ENCODE measurements at regions not wholly inside any gene's neighbourhood (a gene's known extent, or its start where the extent isn't known, plus 50 kb on each side); places are given as distances from the start of the nearest gene placed in this dataset.
"Not testable (repeated sequence)": the region's sequence is repeated elsewhere in the genome, so short reads cannot be mapped to it uniquely, and the experiment has no call there.

DNA sequence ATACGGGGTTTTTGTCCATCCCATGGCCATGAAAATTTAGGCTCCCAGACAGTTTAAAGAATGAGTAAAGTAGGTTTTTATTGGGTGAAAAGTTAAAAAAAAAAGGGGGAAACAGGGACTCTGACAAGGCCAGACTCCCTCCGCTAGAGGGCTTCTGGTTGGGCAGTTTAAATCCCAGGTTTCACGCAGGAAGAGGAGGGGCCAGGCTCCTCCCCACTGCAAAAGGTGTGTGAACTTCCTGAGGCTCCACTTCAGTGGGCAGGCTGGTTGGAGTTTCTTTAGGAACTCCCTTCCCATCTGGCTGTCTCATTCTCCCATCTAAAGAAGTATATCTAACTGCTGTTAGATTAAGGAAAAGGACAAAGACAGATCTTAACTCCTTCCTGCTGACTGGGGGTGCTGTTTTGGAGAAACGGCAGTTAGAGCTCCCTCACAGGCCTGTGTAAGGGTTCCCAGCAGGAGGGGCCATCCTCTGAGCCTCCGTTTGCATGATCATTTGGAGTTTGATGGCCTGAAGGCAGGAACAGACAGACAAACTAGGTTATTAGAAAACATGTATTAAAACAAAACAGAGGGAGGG, 1160.7 kb downstream of the CNTNAP5 start:
- POLR2A ChIA-PET = no interaction called here
- CTCF ChIA-PET = no interaction called here

GRCh38 chr2:125207431-125207830, 1182.3 kb downstream of the CNTNAP5 start:
- POLR2A ChIA-PET = no interaction called here

DNA sequence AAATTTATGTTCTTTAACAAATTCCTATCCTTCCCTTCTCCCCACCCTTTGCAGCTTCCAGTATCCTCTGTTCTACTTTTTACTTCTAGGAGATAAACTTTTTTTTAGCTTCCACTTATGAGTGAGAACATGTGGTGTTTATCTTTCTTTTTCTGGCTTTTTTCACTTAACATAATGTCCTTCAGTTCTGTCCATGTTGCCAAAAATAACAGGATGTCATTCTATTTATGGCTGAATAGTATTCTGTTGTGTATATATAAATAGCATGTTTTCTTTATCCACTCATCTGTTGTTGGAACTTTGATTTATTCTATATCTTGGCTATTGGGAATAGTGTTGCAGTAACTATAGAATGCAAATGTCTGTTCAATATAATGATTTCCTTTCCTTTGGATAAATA, 1191.2 kb downstream of the CNTNAP5 start:
- ChIA-PET CTCF (no interaction called here), POLR2A (no interaction called here)

More at GRCh38 chr2:125207431-125207830, 1182.3 kb downstream of the CNTNAP5 start:
- CTCF ChIA-PET = no interaction called here

DNA sequence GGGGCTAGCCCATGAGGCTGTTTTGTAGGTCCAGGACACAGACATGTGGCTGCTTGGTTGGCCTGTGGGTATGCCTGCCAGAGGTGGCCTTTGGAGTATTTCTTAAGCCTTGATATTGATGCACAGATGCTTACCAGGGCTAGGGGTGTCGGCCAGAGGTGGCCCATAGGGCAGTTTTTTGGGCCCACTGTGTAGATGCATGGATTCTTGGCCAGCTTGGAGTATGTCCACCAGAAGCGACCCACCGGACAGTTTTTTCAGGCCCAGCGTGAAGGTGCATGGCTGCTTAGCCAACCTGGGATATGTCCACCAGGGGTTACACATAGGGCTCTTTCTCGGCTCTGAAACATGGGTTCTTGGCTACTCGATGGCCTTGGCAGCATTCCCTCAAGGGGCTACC, 1199.1 kb downstream of the CNTNAP5 start:
- ChIA-PET POLR2A (no interaction called here), CTCF (no interaction called here)

DNA sequence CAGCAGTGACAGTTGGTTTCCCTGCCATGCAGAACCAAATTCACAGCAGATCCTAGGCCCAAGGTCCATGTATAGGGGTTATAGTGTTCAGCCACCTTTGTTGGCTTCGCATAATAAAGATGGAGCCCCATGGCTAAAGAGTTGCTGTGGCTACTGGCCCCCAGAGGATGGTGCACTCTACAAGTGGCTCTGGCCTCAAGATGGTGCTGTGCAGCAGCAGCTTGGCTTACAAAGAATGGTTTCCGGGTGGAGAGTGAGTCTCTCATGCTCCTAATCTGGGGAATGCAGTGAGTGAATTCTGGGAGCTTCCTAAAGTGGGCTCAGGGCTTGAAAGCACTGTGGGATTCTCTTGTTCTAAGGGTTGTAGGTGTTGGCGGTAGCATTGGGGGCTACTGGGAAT, 1199.7 kb downstream of the CNTNAP5 start:
- ChIA-PET CTCF (no interaction called here), POLR2A (no interaction called here)

- POLR2A ChIA-PET = no interaction called here
- CTCF ChIA-PET = no interaction called here
These were observed 1202.8 kb downstream of the CNTNAP5 start for GRCh38 chr2:125227843-125228392.

DNA sequence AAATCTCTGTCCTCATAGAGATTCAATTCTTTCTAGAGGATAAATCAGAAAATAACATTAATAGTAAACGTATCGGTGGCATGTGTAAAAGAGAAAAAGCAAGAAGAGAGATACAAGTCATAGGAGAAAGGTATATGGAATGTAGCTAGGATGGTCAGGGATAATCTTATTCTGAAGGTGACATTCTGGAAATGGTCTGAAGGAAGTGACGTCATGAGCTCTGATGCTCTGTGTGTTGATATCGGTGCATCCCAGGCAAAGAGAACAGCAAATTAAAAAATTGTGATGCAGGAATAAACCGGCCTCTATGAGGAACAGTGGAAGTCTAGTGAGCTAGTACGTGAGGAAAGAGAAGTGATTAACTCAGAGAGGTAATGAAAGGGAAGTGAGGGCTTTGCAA, 1215.8 kb downstream of the CNTNAP5 start:
- POLR2A ChIA-PET = no interaction called here
- CTCF ChIA-PET = no interaction called here

- ChIA-PET CTCF (no interaction called here), POLR2A (no interaction called here)
These were observed 1218.0 kb downstream of the CNTNAP5 start for GRCh38 chr2:125243074-125243473.

DNA sequence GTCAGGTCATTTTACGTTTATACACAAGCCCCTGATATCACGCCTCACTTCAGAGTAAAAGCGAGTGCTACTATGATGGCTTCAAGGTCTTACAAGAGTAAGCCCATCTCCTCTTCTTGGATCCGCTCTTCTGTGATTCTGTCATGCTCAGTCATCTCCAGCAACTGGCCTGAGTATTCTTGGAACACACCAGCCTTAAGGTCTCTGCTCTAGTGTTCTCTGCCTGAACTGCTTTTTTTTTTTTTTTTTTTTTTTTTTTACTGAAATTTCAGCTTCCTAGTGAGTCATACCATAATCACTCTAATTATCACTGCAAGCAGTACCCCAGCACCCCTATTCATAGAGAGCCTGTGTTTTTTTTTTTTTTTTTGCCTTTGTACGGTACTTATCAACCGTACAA, 1228.9 kb downstream of the CNTNAP5 start:
- POLR2A ChIA-PET = no interaction called here
- CTCF ChIA-PET = no interaction called here

- POLR2A ChIA-PET = no interaction called here
- CTCF ChIA-PET = no interaction called here
These were observed 1234.4 kb downstream of the CNTNAP5 start for GRCh38 chr2:125259451-125259850.

DNA sequence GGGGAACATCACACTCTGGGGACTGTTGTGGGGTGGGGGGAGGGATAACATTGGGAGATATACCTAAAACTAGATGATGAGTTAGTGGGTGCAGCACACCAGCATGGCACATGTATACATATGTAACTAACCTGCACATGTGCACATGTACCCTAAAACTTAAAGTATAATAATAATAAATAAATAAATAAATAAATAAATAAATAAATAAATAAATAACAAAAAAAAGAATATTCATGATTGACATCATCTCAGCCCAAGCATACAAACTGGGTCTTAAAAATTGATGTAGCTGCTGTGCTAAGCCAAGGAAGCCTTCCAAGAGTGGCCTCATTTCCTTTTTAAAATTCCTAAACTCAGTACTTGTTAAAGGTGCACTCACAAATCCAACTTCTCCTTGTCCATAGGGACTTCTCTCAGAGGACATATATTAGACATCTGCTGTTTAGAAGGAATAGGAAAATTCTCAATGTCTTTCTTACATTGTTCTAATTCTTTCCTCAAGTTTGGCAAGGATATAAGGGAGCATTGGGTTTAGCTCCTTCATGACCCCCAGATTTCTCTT, 1235.4 kb downstream of the CNTNAP5 start:
- CTCF ChIA-PET, POLR2A ChIA-PET: not testable (repeated sequence)

DNA sequence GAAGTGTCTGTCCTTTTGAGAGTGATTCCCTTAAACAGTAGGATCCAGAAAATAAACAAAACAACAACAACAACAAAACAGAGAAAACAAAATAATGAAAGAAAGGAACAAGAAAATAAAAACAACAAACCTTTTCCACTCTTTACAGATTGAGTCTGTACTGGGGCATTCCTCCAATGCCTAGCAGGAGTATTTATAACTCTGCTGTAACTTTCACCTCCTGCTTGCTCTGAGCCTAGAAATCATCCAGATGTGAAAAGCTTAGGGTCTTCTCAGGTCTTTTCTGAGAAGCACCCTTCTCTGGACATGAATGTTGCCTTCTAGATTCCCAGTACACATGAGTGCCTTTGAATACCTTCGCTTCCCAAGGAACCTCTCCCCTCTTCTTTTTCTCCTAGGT, 1239.4 kb downstream of the CNTNAP5 start:
- ChIA-PET POLR2A (no interaction called here), CTCF (no interaction called here)

DNA sequence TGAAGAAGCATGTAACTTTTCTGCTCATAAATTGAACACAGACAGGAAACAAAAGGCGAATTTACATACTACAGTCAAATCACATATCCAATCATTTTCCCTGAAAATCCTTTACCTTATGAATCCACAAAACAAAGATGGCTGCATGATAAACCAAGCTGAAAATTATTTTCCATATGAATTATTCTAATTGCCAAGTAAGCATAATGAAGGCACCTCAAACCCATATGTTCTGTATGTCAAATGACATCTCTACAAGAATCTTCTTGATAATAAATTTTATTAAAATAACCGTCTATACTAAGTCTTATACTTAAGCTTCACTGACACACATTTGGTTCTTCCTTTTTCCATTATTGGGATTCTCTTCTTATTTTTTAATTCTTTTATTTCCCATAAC, 1242.6 kb downstream of the CNTNAP5 start:
- POLR2A ChIA-PET = no interaction called here
- CTCF ChIA-PET = no interaction called here

DNA sequence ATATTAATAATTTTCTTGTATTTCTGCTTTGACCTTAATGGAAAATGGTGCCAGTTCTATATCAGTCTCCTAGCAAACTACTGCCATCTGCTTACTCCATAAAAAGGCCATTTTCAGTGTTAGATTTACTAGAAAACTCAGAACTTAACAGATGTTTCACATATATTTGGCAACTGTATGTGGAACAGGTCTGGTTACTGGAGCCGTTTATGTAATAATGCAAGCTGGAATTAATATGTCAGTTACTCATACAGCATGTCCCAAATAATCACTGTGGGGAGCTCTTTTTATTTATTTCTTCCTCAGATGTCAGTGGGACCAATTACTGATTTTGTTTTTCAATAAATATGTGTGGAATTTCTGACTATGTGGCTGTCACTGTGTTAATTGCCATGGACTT, 1247.6 kb downstream of the CNTNAP5 start:
- POLR2A ChIA-PET = no interaction called here
- CTCF ChIA-PET = no interaction called here

GRCh38 chr2:125274718-125275117, 1249.6 kb downstream of the CNTNAP5 start:
- CTCF ChIA-PET = no interaction called here
- POLR2A ChIA-PET = no interaction called here

DNA sequence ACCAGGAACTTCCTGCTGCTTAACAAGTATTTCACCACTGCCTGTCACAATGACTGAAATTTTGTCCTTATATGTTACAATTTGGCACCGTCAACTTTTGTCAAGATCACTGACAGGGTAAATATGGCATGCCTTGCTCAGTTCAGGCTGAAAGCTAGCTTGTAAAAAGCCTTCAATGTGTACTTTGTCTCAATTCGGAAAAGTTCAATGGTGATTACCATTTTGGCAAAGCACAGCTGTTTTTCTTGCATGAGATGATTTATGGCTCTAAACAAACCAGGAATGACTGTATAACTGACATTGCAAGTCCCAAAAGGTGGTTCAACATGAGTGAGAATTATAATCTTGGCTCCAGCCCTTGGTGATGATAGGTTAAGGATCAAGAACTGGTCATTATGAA, 1255.2 kb downstream of the CNTNAP5 start:
- ChIA-PET CTCF (no interaction called here), POLR2A (no interaction called here)

GRCh38 chr2:125281242-125281641, 1256.2 kb downstream of the CNTNAP5 start:
- CTCF ChIA-PET = no interaction called here
- POLR2A ChIA-PET = no interaction called here

GRCh38 chr2:125296742-125297141, 1271.7 kb downstream of the CNTNAP5 start:
- CTCF ChIA-PET = no interaction called here
- POLR2A ChIA-PET = no interaction called here

- ChIA-PET POLR2A (no interaction called here), CTCF (no interaction called here)
These were observed 1285.7 kb downstream of the CNTNAP5 start for GRCh38 chr2:125310657-125311364.

DNA sequence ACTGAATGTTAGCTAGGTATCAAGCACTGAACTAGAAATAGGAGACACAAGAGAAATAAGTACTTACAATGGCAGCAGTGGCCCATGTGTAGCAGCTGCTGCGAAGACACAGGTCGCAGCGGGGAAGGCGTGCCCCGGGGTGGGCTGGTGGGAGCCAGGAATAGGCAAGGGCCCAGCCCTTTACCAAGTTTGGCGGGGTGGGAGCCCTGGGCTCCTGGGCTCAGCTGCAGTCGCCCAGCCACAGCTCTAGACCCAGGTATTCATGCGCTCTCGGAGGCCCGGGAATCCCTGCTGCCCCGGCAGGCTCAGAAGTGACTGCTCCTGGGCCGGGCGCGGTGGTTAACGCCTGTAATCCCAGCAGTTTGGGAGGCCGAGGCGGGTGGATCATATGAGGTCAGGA, 1287.3 kb downstream of the CNTNAP5 start:
- ChIA-PET CTCF (no interaction called here), POLR2A (no interaction called here)

DNA sequence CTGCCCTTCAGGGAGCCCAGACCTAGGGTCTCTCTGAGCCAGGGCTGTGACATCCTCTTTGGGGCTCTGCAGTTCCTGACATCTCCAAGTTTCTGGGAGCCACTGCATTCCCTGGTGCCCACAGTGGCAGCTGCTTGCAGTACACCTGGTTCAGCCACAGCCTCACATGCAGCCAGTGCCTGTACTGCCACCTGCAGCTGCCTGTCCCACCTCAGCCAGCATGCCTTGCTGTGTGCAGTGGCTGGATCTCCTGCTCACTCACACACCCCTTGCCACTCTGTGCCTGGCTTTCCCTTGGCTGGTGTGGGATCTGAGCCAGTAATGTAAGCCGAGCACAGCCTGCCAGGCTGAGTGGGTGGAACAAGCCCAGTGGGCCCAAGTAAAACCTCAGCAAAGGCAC, 1288.7 kb downstream of the CNTNAP5 start:
- ChIA-PET POLR2A (no interaction called here), CTCF (no interaction called here)

- POLR2A ChIA-PET = no interaction called here
These were observed 1293.7 kb downstream of the CNTNAP5 start for GRCh38 chr2:125318740-125319139.

More at GRCh38 chr2:125318740-125319139, 1293.7 kb downstream of the CNTNAP5 start:
- CTCF ChIA-PET = no interaction called here
